ENCODE measurements at regions not wholly inside any gene's neighbourhood (a gene's known extent, or its start where the extent isn't known, plus 50 kb on each side); places are given as distances from the start of the nearest gene placed in this dataset.

- TF ChIP-seq POLR2A (IDR thresholded peaks at IDR 0.05), result no peak
- TF ChIP-seq CTCF (IDR thresholded peaks at IDR 0.05), result no peak
These were observed 78.0 kb upstream of the CCDC160 start for GRCh38 chrX:134158821-134159512.

Measured in thyroid gland (tissue), 4 donors.